ENCODE measurements at regions not wholly inside any gene's neighbourhood (a gene's known extent, or its start where the extent isn't known, plus 50 kb on each side); places are given as distances from the start of the nearest gene placed in this dataset.
"Not testable (repeated sequence)": the region's sequence is repeated elsewhere in the genome, so short reads cannot be mapped to it uniquely, and the experiment has no call there.

- H3K4me1 ChIP-seq (ENCODE audit: control insufficient read depth in 2 of 2, insufficient read depth in 2 of 2, low read length in 1 of 2): no peaks in the 10 kb centered on the region
- no peaks in the 10 kb centered on the region for H3K9me3 ChIP-seq (ENCODE audit: control insufficient read depth in 2 of 2, insufficient read depth in 1 of 2, low read depth in 1 of 2, low read length in 1 of 2)
- H3K36me3 ChIP-seq (ENCODE audit: control insufficient read depth in 2 of 2, insufficient read depth in 2 of 2, low read length in 1 of 2): no peaks in the 10 kb centered on the region
- WGBS, 2 donors: 95 to 97% methylated on average over 2 of the region's 2 CpGs
- no peaks in the 10 kb centered on the region for H3K27me3 ChIP-seq (ENCODE audit: control insufficient read depth in 1 of 2, insufficient read depth in 2 of 2, low read length in 2 of 2)
- H3K27ac ChIP-seq (ENCODE audit: low read depth in 2 of 2, low read length in 1 of 2): no peak overlapping the region
- no peak overlapping the region for H3K4me3 ChIP-seq (ENCODE audit: low read depth in 1 of 2, low read length in 2 of 2)
Observed at GRCh38 chr6:74368746-74369145, 672.7 kb downstream of the CD109 start.

GRCh38 chr6:74366634-74367033 lies 670.6 kb downstream of the CD109 start:
- 88 to 98% methylated on average over 1 of the region's 1 CpG for WGBS, 2 donors
- H3K9me3 ChIP-seq (ENCODE audit: control insufficient read depth in 2 of 2, insufficient read depth in 1 of 2, low read depth in 1 of 2, low read length in 1 of 2): no peaks in the 10 kb centered on the region
- H3K4me3 ChIP-seq (ENCODE audit: low read depth in 1 of 2, low read length in 2 of 2): no peak overlapping the region
- H3K27ac ChIP-seq (ENCODE audit: low read depth in 2 of 2, low read length in 1 of 2): no peak overlapping the region
- no peaks in the 10 kb centered on the region for H3K36me3 ChIP-seq (ENCODE audit: control insufficient read depth in 2 of 2, insufficient read depth in 2 of 2, low read length in 1 of 2)
- no peaks in the 10 kb centered on the region for H3K27me3 ChIP-seq (ENCODE audit: control insufficient read depth in 1 of 2, insufficient read depth in 2 of 2, low read length in 2 of 2)
- no peaks in the 10 kb centered on the region for H3K4me1 ChIP-seq (ENCODE audit: control insufficient read depth in 2 of 2, insufficient read depth in 2 of 2, low read length in 1 of 2)

- no peak overlapping the region for H3K27ac ChIP-seq (ENCODE audit: low read depth in 2 of 2, low read length in 1 of 2)
- no peaks in the 10 kb centered on the region for H3K4me1 ChIP-seq (ENCODE audit: control insufficient read depth in 2 of 2, insufficient read depth in 2 of 2, low read length in 1 of 2)
- WGBS, 2 donors: 68 to 73% methylated on average over 1 of the region's 1 CpG
- H3K27me3 ChIP-seq (ENCODE audit: control insufficient read depth in 1 of 2, insufficient read depth in 2 of 2, low read length in 2 of 2): no peaks in the 10 kb centered on the region
- no peaks in the 10 kb centered on the region for H3K9me3 ChIP-seq (ENCODE audit: control insufficient read depth in 2 of 2, insufficient read depth in 1 of 2, low read depth in 1 of 2, low read length in 1 of 2)
- no peaks in the 10 kb centered on the region for H3K36me3 ChIP-seq (ENCODE audit: control insufficient read depth in 2 of 2, insufficient read depth in 2 of 2, low read length in 1 of 2)
- no peak overlapping the region for H3K4me3 ChIP-seq (ENCODE audit: low read depth in 1 of 2, low read length in 2 of 2)
Observed at GRCh38 chr6:74362391-74362790, 666.4 kb downstream of the CD109 start.

- no peaks in the 10 kb centered on the region for H3K27me3 ChIP-seq (ENCODE audit: control insufficient read depth in 1 of 2, insufficient read depth in 2 of 2, low read length in 2 of 2)
- H3K9me3 ChIP-seq (ENCODE audit: control insufficient read depth in 2 of 2, insufficient read depth in 1 of 2, low read depth in 1 of 2, low read length in 1 of 2): no peaks in the 10 kb centered on the region
- no peaks in the 10 kb centered on the region for H3K36me3 ChIP-seq (ENCODE audit: control insufficient read depth in 2 of 2, insufficient read depth in 2 of 2, low read length in 1 of 2)
- WGBS, 2 donors: 74 to 79% methylated on average over 4 of the region's 4 CpGs
- H3K27ac ChIP-seq (ENCODE audit: low read depth in 2 of 2, low read length in 1 of 2): no peak overlapping the region
- H3K4me3 ChIP-seq (ENCODE audit: low read depth in 1 of 2, low read length in 2 of 2): no peak overlapping the region
- H3K4me1 ChIP-seq (ENCODE audit: control insufficient read depth in 2 of 2, insufficient read depth in 2 of 2, low read length in 1 of 2): no peaks in the 10 kb centered on the region
Observed at GRCh38 chr6:74357321-74357720, 661.3 kb downstream of the CD109 start.

- 58 to 66% methylated on average over 2 of the region's 2 CpGs for WGBS, 2 donors
- Histone ChIP-seq H3K27ac (ENCODE audit: low read depth in 2 of 2, low read length in 1 of 2) (no peak overlapping the region), H3K4me3 (ENCODE audit: low read depth in 1 of 2, low read length in 2 of 2) (no peak overlapping the region), H3K9me3 (ENCODE audit: control insufficient read depth in 2 of 2, insufficient read depth in 1 of 2, low read depth in 1 of 2, low read length in 1 of 2) (no peaks in the 10 kb centered on the region), H3K36me3 (ENCODE audit: control insufficient read depth in 2 of 2, insufficient read depth in 2 of 2, low read length in 1 of 2) (no peaks in the 10 kb centered on the region), H3K27me3 (ENCODE audit: control insufficient read depth in 1 of 2, insufficient read depth in 2 of 2, low read length in 2 of 2) (no peaks in the 10 kb centered on the region), H3K4me1 (ENCODE audit: control insufficient read depth in 2 of 2, insufficient read depth in 2 of 2, low read length in 1 of 2) (no peaks in the 10 kb centered on the region)
Observed at GRCh38 chr6:74356391-74356790, 660.4 kb downstream of the CD109 start.

- no peak overlapping the region for H3K27ac ChIP-seq (ENCODE audit: low read depth in 2 of 2, low read length in 1 of 2)
- WGBS, 2 donors: 65 to 69% methylated on average over 4 of the region's 4 CpGs
- H3K36me3 ChIP-seq (ENCODE audit: control insufficient read depth in 2 of 2, insufficient read depth in 2 of 2, low read length in 1 of 2): no peaks in the 10 kb centered on the region
Observed at GRCh38 chr6:74346936-74347535, 651.0 kb downstream of the CD109 start.

GRCh38 chr6:74343804-74344203 lies 647.8 kb downstream of the CD109 start:
- Histone ChIP-seq H3K27me3 (ENCODE audit: control insufficient read depth in 1 of 2, insufficient read depth in 2 of 2, low read length in 2 of 2) (no peaks in the 10 kb centered on the region), H3K27ac (ENCODE audit: low read depth in 2 of 2, low read length in 1 of 2) (no peak overlapping the region), H3K4me3 (ENCODE audit: low read depth in 1 of 2, low read length in 2 of 2) (no peak overlapping the region), H3K9me3 (ENCODE audit: control insufficient read depth in 2 of 2, insufficient read depth in 1 of 2, low read depth in 1 of 2, low read length in 1 of 2) (no peaks in the 10 kb centered on the region), H3K4me1 (ENCODE audit: control insufficient read depth in 2 of 2, insufficient read depth in 2 of 2, low read length in 1 of 2) (no peaks in the 10 kb centered on the region), H3K36me3 (ENCODE audit: control insufficient read depth in 2 of 2, insufficient read depth in 2 of 2, low read length in 1 of 2) (no peaks in the 10 kb centered on the region)
- 67 to 78% methylated on average over 3 of the region's 3 CpGs for WGBS, 2 donors

More at GRCh38 chr6:74346936-74347535, 651.0 kb downstream of the CD109 start:
- H3K9me3 ChIP-seq (ENCODE audit: control insufficient read depth in 2 of 2, insufficient read depth in 1 of 2, low read depth in 1 of 2, low read length in 1 of 2): no peaks in the 10 kb centered on the region
- H3K4me3 ChIP-seq (ENCODE audit: low read depth in 1 of 2, low read length in 2 of 2): no peak overlapping the region
- H3K4me1 ChIP-seq (ENCODE audit: control insufficient read depth in 2 of 2, insufficient read depth in 2 of 2, low read length in 1 of 2): no peaks in the 10 kb centered on the region
- no peaks in the 10 kb centered on the region for H3K27me3 ChIP-seq (ENCODE audit: control insufficient read depth in 1 of 2, insufficient read depth in 2 of 2, low read length in 2 of 2)

- H3K27ac ChIP-seq (ENCODE audit: low read depth in 2 of 2, low read length in 1 of 2); H3K36me3 ChIP-seq (ENCODE audit: control insufficient read depth in 2 of 2, insufficient read depth in 2 of 2, low read length in 1 of 2); H3K9me3 ChIP-seq (ENCODE audit: control insufficient read depth in 2 of 2, insufficient read depth in 1 of 2, low read depth in 1 of 2, low read length in 1 of 2); H3K4me3 ChIP-seq (ENCODE audit: low read depth in 1 of 2, low read length in 2 of 2); H3K4me1 ChIP-seq (ENCODE audit: control insufficient read depth in 2 of 2, insufficient read depth in 2 of 2, low read length in 1 of 2); H3K27me3 ChIP-seq (ENCODE audit: control insufficient read depth in 1 of 2, insufficient read depth in 2 of 2, low read length in 2 of 2): not testable (repeated sequence)
- 80 to 87% methylated on average over 6 of the region's 6 CpGs for WGBS, 2 donors
Observed at GRCh38 chr6:74343321-74343720, 647.3 kb downstream of the CD109 start.

GRCh38 chr6:74334722-74335121 lies 638.7 kb downstream of the CD109 start:
- Histone ChIP-seq H3K4me1 (ENCODE audit: control insufficient read depth in 2 of 2, insufficient read depth in 2 of 2, low read length in 1 of 2) (no peaks in the 10 kb centered on the region), H3K27me3 (ENCODE audit: control insufficient read depth in 1 of 2, insufficient read depth in 2 of 2, low read length in 2 of 2) (no peaks in the 10 kb centered on the region), H3K36me3 (ENCODE audit: control insufficient read depth in 2 of 2, insufficient read depth in 2 of 2, low read length in 1 of 2) (no peaks in the 10 kb centered on the region), H3K4me3 (ENCODE audit: low read depth in 1 of 2, low read length in 2 of 2) (no peak overlapping the region), H3K9me3 (ENCODE audit: control insufficient read depth in 2 of 2, insufficient read depth in 1 of 2, low read depth in 1 of 2, low read length in 1 of 2) (no peaks in the 10 kb centered on the region), H3K27ac (ENCODE audit: low read depth in 2 of 2, low read length in 1 of 2) (no peak overlapping the region)
- WGBS, 2 donors: 83 to 88% methylated on average over 2 of the region's 2 CpGs

- Histone ChIP-seq H3K9me3 (ENCODE audit: control insufficient read depth in 2 of 2, insufficient read depth in 1 of 2, low read depth in 1 of 2, low read length in 1 of 2) (no peaks in the 10 kb centered on the region), H3K4me3 (ENCODE audit: low read depth in 1 of 2, low read length in 2 of 2) (no peak overlapping the region), H3K27ac (ENCODE audit: low read depth in 2 of 2, low read length in 1 of 2) (no peak overlapping the region), H3K36me3 (ENCODE audit: control insufficient read depth in 2 of 2, insufficient read depth in 2 of 2, low read length in 1 of 2) (no peaks in the 10 kb centered on the region), H3K27me3 (ENCODE audit: control insufficient read depth in 1 of 2, insufficient read depth in 2 of 2, low read length in 2 of 2) (no peaks in the 10 kb centered on the region), H3K4me1 (ENCODE audit: control insufficient read depth in 2 of 2, insufficient read depth in 2 of 2, low read length in 1 of 2) (no peaks in the 10 kb centered on the region)
Observed at GRCh38 chr6:74333406-74333805, 637.4 kb downstream of the CD109 start.
